Stimulated activated CD8-positive, alpha-beta memory T cell treated with anti-CD3 and anti-CD28 coated beads, Interleukin-4, amount 100 ng/mL, for 4 hours (primary cell): ENCODE measurements at regions not wholly inside any gene's neighbourhood (a gene's known extent, or its start where the extent isn't known, plus 50 kb on each side); places are given as distances from the start of the nearest gene placed in this dataset.
"Not testable (repeated sequence)": the region's sequence is repeated elsewhere in the genome, so short reads cannot be mapped to it uniquely, and the experiment has no call there.

ENCODE experiments used
- DNase-seq, 2 donors: peaks; one replicate each; pipeline ENCODE4 v3.0.0-alpha.2; 2020; ENCODE audit warnings: low read depth in 2 of 2, low spot score in 1 of 2

DNA sequence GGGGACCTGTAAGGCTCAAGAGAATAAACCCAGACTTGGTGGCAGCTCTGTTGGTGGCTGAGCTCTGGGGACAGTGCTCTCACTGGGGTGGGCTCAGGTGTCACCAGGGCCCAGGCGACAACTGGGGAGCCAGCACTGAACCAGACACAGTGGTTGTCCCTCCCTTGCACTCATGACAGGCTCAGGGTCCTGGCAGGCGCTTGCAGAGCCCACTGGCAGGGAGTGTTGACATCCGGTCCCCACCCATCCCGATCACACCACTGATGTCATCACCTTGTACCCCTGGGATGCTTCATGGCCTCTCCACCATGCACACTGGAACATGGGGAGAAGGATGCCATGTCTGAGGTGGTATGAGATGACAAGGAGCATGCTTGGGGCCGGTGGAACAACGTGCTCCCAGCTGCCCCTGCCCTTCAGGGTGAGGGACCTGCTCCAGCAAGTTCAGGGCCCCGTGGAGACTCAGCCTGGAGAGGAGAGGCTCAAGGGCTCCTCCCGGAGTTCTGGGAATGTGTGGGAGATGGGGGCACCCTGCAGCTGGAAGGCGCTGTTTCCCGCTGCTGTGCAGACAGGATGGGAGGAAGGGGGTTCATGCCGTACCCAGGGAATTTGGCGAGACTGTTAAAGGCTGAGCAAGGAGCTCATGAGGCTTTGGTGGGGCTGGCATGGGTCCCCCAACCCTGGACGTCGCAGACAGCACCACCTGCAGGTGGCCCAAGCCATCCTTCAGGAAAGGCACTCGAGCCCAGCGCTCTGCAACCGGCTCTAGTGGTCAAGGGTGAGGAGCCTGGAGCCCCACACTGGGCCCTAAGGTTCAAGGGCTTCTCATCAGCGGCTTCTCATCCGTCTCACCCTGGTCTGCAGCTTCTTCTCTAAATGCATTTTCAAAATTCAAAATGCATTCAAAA is 141.1 kb upstream of the ZNF469 start:
- DNase-seq, result not testable (repeated sequence)

DNA sequence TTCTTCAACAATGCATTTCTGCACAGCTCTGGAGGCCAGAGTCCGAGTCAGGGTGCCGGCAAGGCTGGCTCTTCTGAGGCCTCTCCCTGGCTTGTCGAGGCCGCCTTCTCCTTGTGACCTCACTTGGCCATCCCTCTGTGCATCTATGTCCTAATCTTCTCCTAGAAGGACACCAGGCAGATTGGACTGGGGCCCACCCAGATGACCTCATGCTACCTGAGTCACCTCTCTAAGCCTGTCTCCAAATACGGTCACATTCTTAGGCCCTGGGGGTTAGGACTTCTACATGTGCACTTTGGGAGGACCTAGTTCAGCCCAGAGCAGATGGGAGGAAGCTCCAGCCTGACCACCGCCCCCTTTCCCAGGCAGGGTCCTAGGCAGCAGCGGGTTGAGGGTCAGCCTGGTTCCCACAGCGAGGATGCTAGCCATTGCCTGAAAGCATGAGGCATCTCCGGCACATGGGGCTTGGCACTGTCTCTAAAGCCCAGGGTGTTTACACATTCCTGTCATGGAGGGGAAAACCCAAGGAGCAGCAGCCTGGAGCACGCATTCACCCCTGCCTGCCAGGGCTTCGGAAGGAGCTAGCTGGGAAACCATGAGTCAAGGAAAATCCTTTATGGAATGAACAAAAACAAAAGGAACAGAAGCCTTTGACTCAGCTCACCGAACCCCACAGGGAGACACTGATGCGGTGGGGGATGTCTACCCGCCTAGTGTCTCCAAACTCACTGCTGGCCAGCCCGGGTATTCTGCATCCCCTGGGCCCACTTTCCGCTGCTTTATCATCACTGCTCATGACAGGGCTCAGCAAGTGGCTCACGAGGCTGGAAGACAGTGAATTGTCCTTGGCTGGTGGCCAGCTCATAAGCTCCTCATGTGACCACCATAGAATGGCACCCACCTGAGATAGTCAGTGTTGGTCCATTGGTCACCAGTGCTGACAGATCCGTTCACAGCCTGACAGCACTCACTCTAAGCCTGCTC is 140.2 kb upstream of the ZNF469 start:
- DNase-seq, result not testable (repeated sequence)

DNA sequence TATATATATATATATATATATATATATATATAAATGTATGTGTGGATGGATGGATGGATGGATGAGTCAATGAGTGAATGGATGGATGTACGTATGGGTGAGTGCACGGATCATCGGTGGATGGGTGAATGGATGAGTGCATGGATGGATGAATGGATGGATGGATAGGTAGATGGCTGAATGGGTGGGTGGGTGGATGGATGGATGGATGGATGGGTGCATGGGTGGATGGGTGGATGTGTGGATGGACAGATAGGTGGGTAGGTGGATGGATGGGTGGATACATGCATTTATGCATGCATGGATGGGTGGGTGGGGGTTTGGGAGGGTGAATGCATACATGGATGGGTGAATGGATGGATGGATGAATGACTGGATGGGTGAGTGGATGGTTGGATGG is 138.8 kb upstream of the ZNF469 start:
- DNase-seq, result not testable (repeated sequence)

GRCh38 chr16:88245241-88246081 is 137.3 kb upstream of the ZNF469 start:
- not testable (repeated sequence) for DNase-seq

DNA sequence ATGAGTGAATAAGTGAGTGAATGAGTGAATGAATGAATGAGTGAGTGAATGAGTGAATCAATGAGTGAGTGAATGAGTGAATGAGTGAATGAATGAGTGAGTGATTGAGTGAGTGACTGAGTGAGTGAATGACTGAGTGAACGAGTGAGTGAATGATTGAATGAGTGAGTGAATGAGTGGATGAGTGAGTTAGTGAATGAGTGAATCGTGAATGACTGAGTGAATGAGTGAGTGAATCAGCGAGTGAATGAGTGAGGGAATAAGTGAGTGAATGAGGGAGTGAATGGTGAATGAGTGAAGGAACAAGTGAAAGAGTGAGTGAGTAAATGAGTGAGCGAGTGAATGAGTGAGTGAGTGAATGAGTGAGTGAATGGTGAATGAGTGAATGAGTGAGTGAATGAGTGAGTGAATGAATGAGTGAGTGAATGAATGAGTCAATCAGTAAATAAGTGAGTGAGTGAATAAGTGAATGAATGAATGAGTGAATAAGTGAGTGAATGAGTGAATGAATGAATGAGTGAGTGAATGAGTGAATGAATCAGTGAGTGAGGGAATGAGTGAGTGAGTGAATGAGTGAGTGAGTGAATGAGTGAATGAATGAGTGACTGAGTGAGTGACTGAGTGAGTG is 135.7 kb upstream of the ZNF469 start:
- not testable (repeated sequence) for DNase-seq

DNA sequence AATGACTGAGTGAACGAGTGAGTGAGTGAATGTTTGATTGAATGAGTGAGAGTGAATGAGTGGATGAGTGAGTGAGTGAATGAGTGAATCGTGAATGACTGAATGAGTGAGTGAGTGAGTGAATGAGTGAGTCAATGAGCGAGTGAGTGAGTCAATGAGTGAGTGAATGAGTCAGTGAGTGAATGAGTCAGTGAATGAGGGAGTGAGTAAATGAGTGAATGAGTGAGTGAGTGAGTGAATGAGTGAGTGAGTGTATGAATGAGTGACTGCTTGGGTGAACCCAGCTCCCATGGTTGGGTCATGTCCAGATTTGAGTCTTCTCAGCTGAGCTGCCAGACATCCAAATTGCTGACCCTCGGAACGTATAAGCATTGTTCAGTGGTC is 135.2 kb upstream of the ZNF469 start:
- DNase-seq, result not testable (repeated sequence)

DNA sequence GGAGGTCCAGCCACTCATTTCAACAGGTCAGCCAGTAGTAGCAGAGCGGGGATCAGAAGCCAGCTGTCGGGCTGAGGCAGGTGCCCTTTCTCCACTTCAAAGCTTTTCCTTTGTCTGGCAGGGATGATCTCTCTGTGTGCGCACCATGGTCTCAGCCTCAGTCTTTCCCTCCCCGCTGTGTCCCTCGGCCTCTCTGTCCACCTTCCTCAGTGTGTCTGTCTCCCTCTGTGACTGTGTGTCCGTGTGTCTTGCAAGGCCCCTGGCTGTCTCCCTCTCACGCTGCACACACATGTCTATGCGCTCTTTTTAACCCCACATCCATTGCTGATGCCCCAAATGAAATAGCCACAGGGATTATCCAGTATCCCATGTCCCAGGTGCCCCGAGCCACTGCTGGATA is 134.0 kb upstream of the ZNF469 start:
- DNase-seq, result not testable (repeated sequence)

- DNase-seq, result not testable (repeated sequence)
These were observed 132.4 kb upstream of the ZNF469 start for GRCh38 chr16:88250381-88250780.

- not testable (repeated sequence) for DNase-seq
These were observed 130.5 kb upstream of the ZNF469 start for GRCh38 chr16:88252057-88252794.

DNA sequence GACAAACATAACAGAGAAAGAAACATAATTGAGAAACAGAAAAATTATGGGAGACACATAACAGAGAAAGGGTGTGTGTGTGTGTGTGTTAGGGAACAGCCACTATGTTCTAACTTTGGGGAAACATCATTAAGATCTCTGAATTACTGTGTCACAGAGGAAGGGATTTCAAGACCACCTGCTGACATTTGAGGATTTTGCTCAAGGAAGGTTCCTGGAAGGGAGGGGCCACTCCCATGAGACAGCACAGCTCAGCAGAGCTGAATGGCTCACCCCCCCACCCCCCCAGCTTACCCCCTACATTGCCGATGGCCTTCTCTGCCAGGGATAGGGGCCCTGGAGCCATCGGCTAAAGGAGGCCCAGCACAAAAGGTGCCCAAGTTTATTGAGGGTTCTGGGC is 124.6 kb upstream of the ZNF469 start:
- not testable (repeated sequence) for DNase-seq

GRCh38 chr16:88258764-88259525 is 123.8 kb upstream of the ZNF469 start:
- not testable (repeated sequence) for DNase-seq

DNA sequence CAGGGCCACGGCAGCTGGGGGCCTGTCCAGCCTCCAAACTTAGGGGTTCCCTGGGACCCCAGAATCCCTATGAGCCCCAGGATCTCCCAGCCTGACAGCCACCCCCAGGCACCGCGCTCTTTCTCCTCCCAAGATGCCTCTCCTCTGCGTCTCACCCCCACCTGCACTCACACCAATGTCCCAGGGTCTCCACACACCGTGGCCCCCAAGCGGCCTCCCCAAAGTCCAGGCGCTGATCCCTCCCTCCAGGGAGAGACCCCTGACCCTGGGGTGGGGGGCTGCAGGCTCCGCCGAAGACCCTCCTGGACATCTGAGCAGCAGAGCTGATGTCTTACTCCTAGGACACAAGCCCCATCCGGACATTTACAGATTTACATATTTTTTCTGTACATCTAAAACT is 123.2 kb upstream of the ZNF469 start:
- not testable (repeated sequence) for DNase-seq

- not testable (repeated sequence) for DNase-seq
These were observed 122.6 kb upstream of the ZNF469 start for GRCh38 chr16:88260146-88260545.

- DNase-seq, result not testable (repeated sequence)
These were observed 121.7 kb upstream of the ZNF469 start for GRCh38 chr16:88260881-88261665.

DNA sequence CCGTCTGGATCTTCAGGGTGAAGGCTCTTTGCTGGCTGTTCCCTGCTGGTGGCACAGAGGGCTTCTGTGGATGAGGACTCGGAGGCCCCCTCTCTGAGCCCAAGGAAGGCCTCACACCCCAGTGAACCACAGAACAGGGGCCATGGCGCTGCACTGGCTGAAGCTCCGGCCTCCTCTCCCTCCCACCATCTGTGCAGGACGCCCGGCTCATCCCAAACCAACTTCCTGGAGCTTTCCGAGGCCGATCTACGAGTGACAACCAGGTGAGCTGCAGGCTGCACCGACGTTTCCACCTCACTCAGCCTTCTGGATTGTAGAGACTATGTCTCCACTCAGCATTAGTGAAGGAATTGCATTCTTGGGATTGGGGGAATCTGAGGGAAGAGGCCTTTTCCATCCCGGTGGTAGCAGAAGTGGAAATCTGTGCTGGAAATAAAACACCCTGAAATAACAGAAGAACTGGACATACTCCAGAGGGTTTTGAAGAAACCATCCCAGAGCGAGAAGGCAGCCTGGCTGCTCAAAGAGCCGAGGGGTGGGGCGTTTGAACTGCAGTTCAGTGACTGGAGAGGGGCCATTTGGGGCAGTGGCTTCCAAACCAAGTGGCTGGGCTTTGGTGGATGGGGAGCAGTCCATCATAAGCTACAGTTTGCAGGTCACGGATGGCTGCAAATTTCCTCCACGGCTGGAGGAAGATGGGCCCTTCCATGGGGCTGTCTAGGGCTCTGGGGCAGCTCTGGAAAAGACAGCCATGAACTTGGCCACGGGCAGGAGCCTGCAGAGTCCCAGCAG is 120.7 kb upstream of the ZNF469 start:
- DNase-seq, result not testable (repeated sequence)

- not testable (repeated sequence) for DNase-seq
These were observed 119.7 kb upstream of the ZNF469 start for GRCh38 chr16:88262858-88263563.
